ENCODE measurements at regions not wholly inside any gene's neighbourhood (a gene's known extent, or its start where the extent isn't known, plus 50 kb on each side); places are given as distances from the start of the nearest gene placed in this dataset.

- TF ChIP-seq CTCF (IDR thresholded peaks at IDR 0.05) (no peak), POLR2A (IDR thresholded peaks at IDR 0.05; ENCODE audit: low read depth) (no peak), POLR2AphosphoS5 (IDR thresholded peaks at IDR 0.05) (no peak), EP300 (IDR thresholded peaks at IDR 0.05) (no peak)
Observed at GRCh38 chr14:97390096-97390724, 593.0 kb downstream of the VRK1 start.
